ENCODE measurements at regions not wholly inside any gene's neighbourhood (a gene's known extent, or its start where the extent isn't known, plus 50 kb on each side); places are given as distances from the start of the nearest gene placed in this dataset.

GRCh38 chr6:167219967-167220512 is 62.3 kb upstream of the GPR31 start:
- TF ChIP-seq TCF12 (IDR thresholded peaks at IDR 0.05; ENCODE audit: low read depth) = no peak
- no peak for TF ChIP-seq MAX (IDR thresholded peaks at IDR 0.05)
- TF ChIP-seq TAF1 (IDR thresholded peaks at IDR 0.05; ENCODE audit: low read depth) = no peak
- no peak for TF ChIP-seq EGR1 (IDR thresholded peaks at IDR 0.05)
- TF ChIP-seq, protein P1, sequence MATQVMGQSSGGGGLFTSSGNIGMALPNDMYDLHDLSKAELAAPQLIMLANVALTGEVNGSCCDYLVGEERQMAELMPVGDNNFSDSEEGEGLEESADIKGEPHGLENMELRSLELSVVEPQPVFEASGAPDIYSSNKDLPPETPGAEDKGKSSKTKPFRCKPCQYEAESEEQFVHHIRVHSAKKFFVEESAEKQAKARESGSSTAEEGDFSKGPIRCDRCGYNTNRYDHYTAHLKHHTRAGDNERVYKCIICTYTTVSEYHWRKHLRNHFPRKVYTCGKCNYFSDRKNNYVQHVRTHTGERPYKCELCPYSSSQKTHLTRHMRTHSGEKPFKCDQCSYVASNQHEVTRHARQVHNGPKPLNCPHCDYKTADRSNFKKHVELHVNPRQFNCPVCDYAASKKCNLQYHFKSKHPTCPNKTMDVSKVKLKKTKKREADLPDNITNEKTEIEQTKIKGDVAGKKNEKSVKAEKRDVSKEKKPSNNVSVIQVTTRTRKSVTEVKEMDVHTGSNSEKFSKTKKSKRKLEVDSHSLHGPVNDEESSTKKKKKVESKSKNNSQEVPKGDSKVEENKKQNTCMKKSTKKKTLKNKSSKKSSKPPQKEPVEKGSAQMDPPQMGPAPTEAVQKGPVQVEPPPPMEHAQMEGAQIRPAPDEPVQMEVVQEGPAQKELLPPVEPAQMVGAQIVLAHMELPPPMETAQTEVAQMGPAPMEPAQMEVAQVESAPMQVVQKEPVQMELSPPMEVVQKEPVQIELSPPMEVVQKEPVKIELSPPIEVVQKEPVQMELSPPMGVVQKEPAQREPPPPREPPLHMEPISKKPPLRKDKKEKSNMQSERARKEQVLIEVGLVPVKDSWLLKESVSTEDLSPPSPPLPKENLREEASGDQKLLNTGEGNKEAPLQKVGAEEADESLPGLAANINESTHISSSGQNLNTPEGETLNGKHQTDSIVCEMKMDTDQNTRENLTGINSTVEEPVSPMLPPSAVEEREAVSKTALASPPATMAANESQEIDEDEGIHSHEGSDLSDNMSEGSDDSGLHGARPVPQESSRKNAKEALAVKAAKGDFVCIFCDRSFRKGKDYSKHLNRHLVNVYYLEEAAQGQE (IDR thresholded peaks at IDR 0.05; ENCODE audit: low read depth) = no peak
- no peak for TF ChIP-seq TEAD4 (IDR thresholded peaks at IDR 0.05)
- no peak for TF ChIP-seq USF1 (IDR thresholded peaks at IDR 0.05)
- no peak for TF ChIP-seq RAD21 (IDR thresholded peaks at IDR 0.05; ENCODE audit: low read depth)
- no peak for TF ChIP-seq ZBTB7A (IDR thresholded peaks at IDR 0.05; ENCODE audit: low read depth)
- no peak for TF ChIP-seq EP300 (IDR thresholded peaks at IDR 0.05; ENCODE audit: borderline replicate concordance)
